ENCODE measurements at regions not wholly inside any gene's neighbourhood (a gene's known extent, or its start where the extent isn't known, plus 50 kb on each side); places are given as distances from the start of the nearest gene placed in this dataset.
"Not testable (repeated sequence)": the region's sequence is repeated elsewhere in the genome, so short reads cannot be mapped to it uniquely, and the experiment has no call there.

- no peak for DNase-seq (ENCODE audit: low spot score)
- TF ChIP-seq CTCF (IDR thresholded peaks at IDR 0.05) = no peak
- no peak for ATAC-seq (ENCODE audit: low FRiP score)
Observed at GRCh38 chr12:83451189-83451588, 764.5 kb downstream of the TMTC2 start.

GRCh38 chr12:83434600-83434999, 747.9 kb downstream of the TMTC2 start:
- no peak for TF ChIP-seq CTCF (IDR thresholded peaks at IDR 0.05)
- ATAC-seq (ENCODE audit: low FRiP score) = no peak
- DNase-seq (ENCODE audit: low spot score) = no peak

GRCh38 chr12:83432176-83432719, 745.5 kb downstream of the TMTC2 start:
- no peak for ATAC-seq (ENCODE audit: low FRiP score)
- no peak for TF ChIP-seq CTCF (IDR thresholded peaks at IDR 0.05)
- DNase-seq (ENCODE audit: low spot score) = no peak

- ATAC-seq (ENCODE audit: low FRiP score); DNase-seq (ENCODE audit: low spot score): not testable (repeated sequence)
Observed at GRCh38 chr12:83427586-83428136, 741.0 kb downstream of the TMTC2 start.

- ATAC-seq (ENCODE audit: low FRiP score) (no peak), DNase-seq (ENCODE audit: low spot score) (no peak)
- TF ChIP-seq CTCF (IDR thresholded peaks at IDR 0.05) = no peak
Observed at GRCh38 chr12:83414981-83415380, 728.3 kb downstream of the TMTC2 start.

- no peak for DNase-seq (ENCODE audit: low spot score)
- no peak for TF ChIP-seq CTCF (IDR thresholded peaks at IDR 0.05)
- ATAC-seq (ENCODE audit: low FRiP score) = no peak
Observed at GRCh38 chr12:83408851-83409250, 722.1 kb downstream of the TMTC2 start.

- DNase-seq (ENCODE audit: low spot score) (no peak), ATAC-seq (ENCODE audit: low FRiP score) (no peak)
- no peak for TF ChIP-seq CTCF (IDR thresholded peaks at IDR 0.05)
Observed at GRCh38 chr12:83408146-83408545, 721.4 kb downstream of the TMTC2 start.
